ENCODE measurements at regions not wholly inside any gene's neighbourhood (a gene's known extent, or its start where the extent isn't known, plus 50 kb on each side); places are given as distances from the start of the nearest gene placed in this dataset.

DNA sequence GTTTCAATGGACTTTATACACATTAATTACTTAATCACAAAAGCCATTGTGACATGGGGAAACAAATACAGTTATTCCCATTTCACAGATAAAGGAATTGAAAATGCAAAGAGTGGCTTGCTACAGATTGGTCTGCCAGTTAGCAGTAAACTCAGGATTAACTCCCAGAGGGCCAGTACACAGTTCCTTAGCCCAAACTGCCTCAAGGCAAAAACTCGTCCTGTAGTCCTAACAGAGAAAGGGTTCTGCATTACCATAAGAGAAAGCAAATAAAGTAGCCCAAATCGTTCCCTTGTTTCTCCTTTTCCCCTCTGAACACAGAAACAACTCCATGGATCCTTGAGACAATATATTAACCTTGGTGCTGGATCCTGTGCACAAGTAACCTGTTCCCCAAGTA is 274.4 kb downstream of the LRIG3 start:
- no peak overlapping the region for H3K4me3 ChIP-seq (ENCODE audit: control extremely low read depth in 1 of 5, extremely low read depth in 1 of 5, insufficient read depth in 1 of 5, low read depth in 2 of 5, low read length in 4 of 5)
- ChIA-PET POLR2A (no interaction called here), CTCF (no interaction called here)
- Mint-ChIP-seq H3K27ac (no peak overlapping the region), H3K27me3 (no peaks in the 10 kb centered on the region), H3K4me1 (no peaks in the 10 kb centered on the region), H3K4me3 (no peak overlapping the region), H3K9me3 (ENCODE audit: insufficient read depth) (no peaks in the 10 kb centered on the region)
- no peak overlapping the region for H3K9ac ChIP-seq (ENCODE audit: low read length)
- no peaks in the 10 kb centered on the region for H3K9me3 ChIP-seq (ENCODE audit: control extremely low read depth in 1 of 3, control insufficient read depth in 2 of 3, insufficient read depth in 1 of 3, low read length in 2 of 3)
- H3K36me3 ChIP-seq (replicated peaks in 1 of 2; ENCODE audit: control extremely low read depth in 1 of 2, control insufficient read depth in 1 of 2, extremely low read depth in 1 of 2, insufficient read depth in 2 of 2, low read length in 1 of 2): no peaks in the 10 kb centered on the region
- H4K20me1 ChIP-seq (ENCODE audit: control insufficient read depth, insufficient read depth, low read length, poor library complexity, severe bottlenecking): no peaks in the 10 kb centered on the region
- no peaks in the 10 kb centered on the region for H3K27me3 ChIP-seq (replicated peaks in 1 of 4; ENCODE audit: control extremely low read depth in 1 of 4, control insufficient read depth in 3 of 4, insufficient read depth in 4 of 4, low read length in 3 of 4)
- intact Hi-C loops (cut with micrococcal nuclease): no loop called here
- H3K4me2 ChIP-seq (replicated peaks; ENCODE audit: low read depth, low read length, poor library complexity, severe bottlenecking): no peak overlapping the region
- TF ChIP-seq EZH2 (IDR thresholded peaks at IDR 0.05; ENCODE audit: borderline replicate concordance, insufficient read depth, low read depth, low read length, poor library complexity, severe bottlenecking): no peak
- TF ChIP-seq, protein P1, sequence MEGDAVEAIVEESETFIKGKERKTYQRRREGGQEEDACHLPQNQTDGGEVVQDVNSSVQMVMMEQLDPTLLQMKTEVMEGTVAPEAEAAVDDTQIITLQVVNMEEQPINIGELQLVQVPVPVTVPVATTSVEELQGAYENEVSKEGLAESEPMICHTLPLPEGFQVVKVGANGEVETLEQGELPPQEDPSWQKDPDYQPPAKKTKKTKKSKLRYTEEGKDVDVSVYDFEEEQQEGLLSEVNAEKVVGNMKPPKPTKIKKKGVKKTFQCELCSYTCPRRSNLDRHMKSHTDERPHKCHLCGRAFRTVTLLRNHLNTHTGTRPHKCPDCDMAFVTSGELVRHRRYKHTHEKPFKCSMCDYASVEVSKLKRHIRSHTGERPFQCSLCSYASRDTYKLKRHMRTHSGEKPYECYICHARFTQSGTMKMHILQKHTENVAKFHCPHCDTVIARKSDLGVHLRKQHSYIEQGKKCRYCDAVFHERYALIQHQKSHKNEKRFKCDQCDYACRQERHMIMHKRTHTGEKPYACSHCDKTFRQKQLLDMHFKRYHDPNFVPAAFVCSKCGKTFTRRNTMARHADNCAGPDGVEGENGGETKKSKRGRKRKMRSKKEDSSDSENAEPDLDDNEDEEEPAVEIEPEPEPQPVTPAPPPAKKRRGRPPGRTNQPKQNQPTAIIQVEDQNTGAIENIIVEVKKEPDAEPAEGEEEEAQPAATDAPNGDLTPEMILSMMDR (IDR thresholded peaks at IDR 0.05): no peak
- H3K79me2 ChIP-seq (ENCODE audit: control insufficient read depth, insufficient read depth, low read length): no peaks in the 10 kb centered on the region
- ATAC-seq (ENCODE audit: low read depth) (no peak), DNase-seq (no peak)
- no peak overlapping the region for H2AFZ ChIP-seq (ENCODE audit: insufficient read depth, low read depth, low read length, poor library complexity, severe bottlenecking)
- H3K27ac ChIP-seq (ENCODE audit: low read length in 2 of 2): no peak overlapping the region
- WGBS (ENCODE audit: insufficient coverage): 42% methylated on average over 2 of the region's 2 CpGs
- H3K4me1 ChIP-seq (ENCODE audit: control insufficient read depth in 2 of 2, insufficient read depth in 2 of 2, low read length in 2 of 2): no peaks in the 10 kb centered on the region

DNA sequence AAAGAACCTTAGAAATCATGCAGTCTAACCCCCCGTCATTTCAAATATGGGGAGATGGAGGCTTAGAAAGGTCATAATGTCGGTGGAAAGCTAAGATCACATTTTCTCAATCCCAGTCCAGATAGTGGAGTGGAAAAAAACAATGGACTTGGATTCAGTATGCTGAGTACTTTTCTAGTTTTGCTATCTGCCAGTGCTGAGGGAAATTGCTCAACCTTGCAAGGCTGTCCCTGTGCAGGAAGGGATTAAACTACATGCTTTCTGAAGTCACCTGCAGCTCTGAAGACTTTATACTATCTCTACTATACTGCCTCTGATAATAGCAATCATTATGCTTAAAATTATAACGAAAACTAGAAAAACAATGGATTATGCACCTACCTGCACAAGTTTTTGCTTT is 272.8 kb downstream of the LRIG3 start:
- no peaks in the 10 kb centered on the region for H3K27me3 ChIP-seq (replicated peaks in 1 of 4; ENCODE audit: control extremely low read depth in 1 of 4, control insufficient read depth in 3 of 4, insufficient read depth in 4 of 4, low read length in 3 of 4)
- H3K79me2 ChIP-seq (ENCODE audit: control insufficient read depth, insufficient read depth, low read length): no peaks in the 10 kb centered on the region
- H3K27ac ChIP-seq (ENCODE audit: low read length in 2 of 2): no peak overlapping the region
- ChIA-PET CTCF (no interaction called here), POLR2A (no interaction called here)
- H2AFZ ChIP-seq (ENCODE audit: insufficient read depth, low read depth, low read length, poor library complexity, severe bottlenecking): no peak overlapping the region
- ATAC-seq (ENCODE audit: low read depth) (no peak), DNase-seq (no peak)
- intact Hi-C loops (cut with micrococcal nuclease): no loop called here
- H3K4me2 ChIP-seq (replicated peaks; ENCODE audit: low read depth, low read length, poor library complexity, severe bottlenecking): no peak overlapping the region
- H3K36me3 ChIP-seq (replicated peaks in 1 of 2; ENCODE audit: control extremely low read depth in 1 of 2, control insufficient read depth in 1 of 2, extremely low read depth in 1 of 2, insufficient read depth in 2 of 2, low read length in 1 of 2): no peaks in the 10 kb centered on the region
- Mint-ChIP-seq H3K4me3 (no peak overlapping the region), H3K27me3 (no peaks in the 10 kb centered on the region), H3K27ac (no peak overlapping the region), H3K9me3 (ENCODE audit: insufficient read depth) (no peaks in the 10 kb centered on the region), H3K4me1 (no peaks in the 10 kb centered on the region)
- no peak overlapping the region for H3K9ac ChIP-seq (ENCODE audit: low read length)
- no peaks in the 10 kb centered on the region for H4K20me1 ChIP-seq (ENCODE audit: control insufficient read depth, insufficient read depth, low read length, poor library complexity, severe bottlenecking)
- 100% methylated on average over 2 of the region's 3 CpGs for WGBS (ENCODE audit: insufficient coverage)
- no peaks in the 10 kb centered on the region for H3K9me3 ChIP-seq (ENCODE audit: control extremely low read depth in 1 of 3, control insufficient read depth in 2 of 3, insufficient read depth in 1 of 3, low read length in 2 of 3)
- no peaks in the 10 kb centered on the region for H3K4me1 ChIP-seq (ENCODE audit: control insufficient read depth in 2 of 2, insufficient read depth in 2 of 2, low read length in 2 of 2)
- H3K4me3 ChIP-seq (ENCODE audit: control extremely low read depth in 1 of 5, extremely low read depth in 1 of 5, insufficient read depth in 1 of 5, low read depth in 2 of 5, low read length in 4 of 5): no peak overlapping the region
- TF ChIP-seq EZH2 (IDR thresholded peaks at IDR 0.05; ENCODE audit: borderline replicate concordance, insufficient read depth, low read depth, low read length, poor library complexity, severe bottlenecking): no peak
- TF ChIP-seq, protein P1 (IDR thresholded peaks at IDR 0.05): no peak

Data from B cell (primary cell).